Inferior parietal cortex (tissue), 1 donor: ENCODE measurements at regions not wholly inside any gene's neighbourhood (a gene's known extent, or its start where the extent isn't known, plus 50 kb on each side); places are given as distances from the start of the nearest gene placed in this dataset.
"Not testable (repeated sequence)": the region's sequence is repeated elsewhere in the genome, so short reads cannot be mapped to it uniquely, and the experiment has no call there.

Experiments used
- DNase-seq: peaks from one replicate; pipeline ENCODE4 v3.0.0-alpha.2; 2016; ENCODE audit errors: extremely low spot score

DNA sequence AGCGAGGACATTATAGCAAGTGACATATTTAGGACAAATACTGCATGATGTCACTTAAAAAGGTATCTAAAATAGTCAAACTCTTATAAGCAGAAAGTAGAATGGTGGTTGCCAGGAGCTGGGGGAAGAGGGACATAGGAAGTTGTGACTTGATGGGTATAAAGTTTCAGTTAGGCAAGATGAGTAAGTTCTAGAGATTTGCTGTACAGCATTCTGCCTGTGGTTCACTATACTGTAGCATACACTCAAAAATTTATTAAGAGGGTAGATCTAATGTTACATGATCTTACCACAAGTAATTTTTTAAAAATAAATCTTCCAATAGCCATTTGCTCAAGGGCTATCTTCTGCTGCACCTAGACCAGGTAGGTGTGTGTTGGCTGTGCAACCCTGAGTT, 78.1 kb upstream of the NPAS2 start:
- DNase-seq = no peak

DNA sequence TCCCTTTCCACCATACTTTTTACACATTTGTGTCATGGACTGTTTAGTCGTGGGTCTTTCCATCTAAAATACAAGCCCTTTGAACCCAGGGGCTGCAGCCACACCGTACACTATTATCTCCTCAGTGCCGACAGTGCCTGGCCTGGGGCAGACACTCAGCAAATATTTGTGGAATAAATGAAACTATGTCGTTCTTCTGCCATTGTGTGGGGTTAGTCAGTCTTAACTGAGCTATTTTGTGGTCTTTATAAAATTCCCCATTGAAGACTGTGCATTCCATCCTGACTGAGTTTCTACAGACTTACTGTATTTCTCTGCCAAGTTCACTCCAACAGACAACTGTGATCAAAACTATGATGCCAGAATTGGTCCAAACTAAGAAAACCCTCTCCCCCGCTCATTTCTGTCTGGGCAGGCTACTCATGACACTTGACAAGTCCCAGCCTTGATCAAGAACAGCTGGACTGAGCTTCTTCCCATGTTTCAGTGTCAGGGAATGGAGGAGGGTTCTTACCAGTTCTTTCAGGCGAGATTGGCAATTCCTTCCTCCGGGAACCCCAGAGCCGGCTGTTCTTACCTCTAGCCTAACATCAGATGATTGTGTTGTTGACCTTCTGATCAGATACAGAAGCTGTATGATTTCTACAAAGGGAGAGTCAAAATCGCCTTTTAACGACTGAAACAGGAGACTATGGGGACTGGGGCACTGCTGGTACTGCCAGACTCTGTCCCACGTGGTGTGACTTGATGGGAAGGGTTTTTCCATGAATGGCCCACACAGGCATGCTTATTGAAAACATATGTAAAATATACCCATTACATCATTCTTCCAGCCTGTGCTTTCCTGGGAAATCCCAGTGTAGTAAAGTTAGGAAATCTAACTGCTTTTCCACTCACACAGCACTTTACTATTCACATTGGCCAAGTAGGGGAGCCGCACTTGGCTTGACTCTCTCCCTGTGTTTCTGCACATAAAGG, 77.4 kb upstream of the NPAS2 start:
- DNase-seq = no peak

DNA sequence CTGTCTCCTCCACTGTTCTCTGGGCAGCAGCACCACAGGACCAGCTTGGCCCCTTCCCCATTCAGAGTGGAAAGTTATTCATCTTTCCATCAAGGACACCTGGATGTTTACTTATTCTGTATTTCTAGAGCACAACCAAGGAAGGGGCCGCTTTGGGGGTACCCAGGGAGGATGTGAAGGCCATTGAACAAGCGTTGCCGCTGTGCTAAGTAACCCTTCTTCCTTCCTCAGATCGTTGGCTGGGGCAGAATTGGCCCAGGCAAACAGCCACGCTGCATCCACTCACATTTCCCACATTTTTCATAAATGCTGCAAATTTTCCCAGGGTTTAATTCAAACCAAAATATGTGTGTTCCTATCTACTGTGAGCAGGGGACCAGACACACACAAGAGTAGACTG, 76.2 kb upstream of the NPAS2 start:
- no peak for DNase-seq

DNA sequence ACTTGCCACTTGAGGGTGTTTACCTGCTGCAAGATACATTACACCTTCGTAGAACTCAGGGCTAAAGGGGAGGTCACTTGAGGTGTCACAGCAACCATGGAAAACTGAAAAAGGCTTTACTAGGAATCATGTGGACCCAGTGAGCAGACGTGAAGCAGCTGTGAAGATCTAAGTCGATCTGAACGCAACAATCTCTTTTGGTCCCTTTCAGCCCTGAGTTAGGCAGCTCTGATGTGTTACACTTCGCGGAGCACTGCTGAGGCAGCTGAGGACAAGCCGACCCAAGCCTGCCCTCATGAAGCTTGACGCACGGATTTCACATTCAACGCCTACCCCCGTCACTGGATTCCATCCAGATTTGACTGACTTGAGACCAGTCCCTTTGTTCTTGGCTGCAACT, 75.8 kb upstream of the NPAS2 start:
- no peak for DNase-seq

DNA sequence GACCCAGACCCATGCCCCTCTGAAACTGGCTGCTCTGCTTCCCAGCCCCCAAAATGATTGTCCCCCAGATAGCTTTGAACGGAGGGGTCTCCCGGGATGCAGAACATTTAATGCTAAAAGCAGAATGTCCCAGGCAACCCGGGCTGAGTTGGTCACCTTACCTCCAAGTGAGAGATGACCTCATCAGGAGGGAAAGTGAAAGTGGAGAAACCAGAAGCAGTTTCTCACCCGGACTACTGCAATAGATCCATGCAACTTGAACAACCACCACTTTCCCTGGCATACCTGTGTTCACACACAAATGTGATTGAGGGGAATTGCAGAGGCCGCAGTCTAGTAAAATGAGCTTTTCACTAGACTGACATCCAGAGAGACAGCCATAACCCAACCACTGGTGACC, 75.3 kb upstream of the NPAS2 start:
- DNase-seq = no peak

DNA sequence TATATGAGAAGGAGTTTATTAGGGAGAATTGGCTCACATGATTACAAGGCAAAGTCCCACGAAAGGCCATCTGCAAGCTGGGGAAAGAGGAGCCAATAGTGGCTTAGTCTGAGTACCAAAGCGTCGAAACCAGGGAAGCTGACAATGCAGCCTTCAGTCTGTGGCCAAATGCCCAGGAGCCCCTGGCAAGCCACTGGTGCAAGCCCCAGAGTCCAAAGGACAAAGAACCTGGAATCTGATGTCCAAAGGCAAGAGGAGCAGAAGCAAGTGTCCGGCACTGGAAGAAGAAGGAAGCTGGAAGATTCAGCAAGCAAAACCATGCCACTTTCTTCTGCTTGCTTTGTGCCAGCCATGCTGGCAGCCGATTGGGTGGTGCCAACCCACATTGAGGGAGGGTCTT, 74.3 kb upstream of the NPAS2 start:
- no peak for DNase-seq

DNA sequence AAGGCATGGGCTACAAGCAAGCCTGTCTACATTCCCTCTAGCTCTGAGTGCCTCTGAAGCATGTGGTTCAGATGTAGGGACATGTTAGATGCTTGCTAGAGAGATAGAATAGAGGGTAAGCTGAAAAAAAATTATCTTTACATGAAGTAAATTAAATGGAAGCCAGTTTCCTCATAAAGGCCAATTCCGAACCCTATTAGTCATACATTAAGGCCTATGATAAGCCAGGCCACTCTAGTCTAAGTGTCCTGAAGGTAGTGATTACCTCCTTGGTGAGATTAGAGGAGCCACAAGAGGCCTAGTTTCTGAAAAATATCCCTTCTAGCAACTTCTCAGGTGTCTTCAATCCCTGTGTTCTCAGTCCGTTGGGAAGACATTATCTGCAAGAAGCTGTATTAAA, 72.4 kb upstream of the NPAS2 start:
- DNase-seq = no peak

DNA sequence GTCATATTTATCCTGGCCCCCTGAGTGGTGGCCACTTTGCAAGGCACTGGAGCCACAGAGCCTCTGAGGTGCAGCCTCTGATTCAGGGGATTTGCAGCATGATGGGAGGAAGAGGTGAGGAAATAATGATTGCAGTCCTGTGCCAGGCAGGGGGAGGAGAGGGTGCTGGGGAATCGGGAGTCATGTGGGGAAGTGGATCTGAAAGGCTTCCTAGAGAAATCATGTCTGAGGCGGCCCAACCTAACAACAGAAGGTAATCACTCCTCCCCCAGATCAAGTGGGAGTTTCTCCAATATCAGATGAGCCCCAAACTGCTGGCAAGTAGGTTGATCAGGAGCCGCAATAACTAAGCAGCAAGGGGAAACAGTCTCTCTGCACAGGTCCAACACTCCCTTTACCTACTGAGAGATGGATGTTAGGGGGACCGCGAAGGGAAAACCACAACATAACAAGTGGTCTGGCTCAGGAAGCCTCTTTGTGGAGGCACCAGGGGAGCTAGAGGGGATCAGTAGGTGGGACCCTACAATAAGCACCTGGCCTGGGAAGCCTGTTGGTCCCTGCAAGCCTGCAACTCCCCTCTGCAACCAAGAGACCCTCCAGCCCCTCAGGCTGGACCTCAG, 71.8 kb upstream of the NPAS2 start:
- DNase-seq = no peak

DNA sequence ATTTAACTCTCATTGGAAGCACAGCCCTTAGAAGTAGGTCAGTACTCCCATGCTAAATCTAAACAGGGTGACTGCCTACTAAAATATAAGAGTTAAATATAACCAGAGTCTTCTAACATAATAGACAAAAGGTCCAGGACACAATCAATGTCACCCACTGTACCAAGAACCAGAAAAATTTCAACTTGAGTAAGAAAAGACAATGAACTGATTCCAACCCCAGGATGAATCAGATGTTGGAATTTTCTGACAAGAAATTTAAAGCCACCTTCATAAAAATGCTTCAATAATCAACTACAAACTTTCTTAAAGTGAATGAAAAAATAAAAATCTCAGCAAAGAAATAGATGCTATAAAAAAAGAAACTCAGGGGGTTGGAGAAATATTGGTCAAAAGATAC, 71.3 kb upstream of the NPAS2 start:
- DNase-seq = no peak

DNA sequence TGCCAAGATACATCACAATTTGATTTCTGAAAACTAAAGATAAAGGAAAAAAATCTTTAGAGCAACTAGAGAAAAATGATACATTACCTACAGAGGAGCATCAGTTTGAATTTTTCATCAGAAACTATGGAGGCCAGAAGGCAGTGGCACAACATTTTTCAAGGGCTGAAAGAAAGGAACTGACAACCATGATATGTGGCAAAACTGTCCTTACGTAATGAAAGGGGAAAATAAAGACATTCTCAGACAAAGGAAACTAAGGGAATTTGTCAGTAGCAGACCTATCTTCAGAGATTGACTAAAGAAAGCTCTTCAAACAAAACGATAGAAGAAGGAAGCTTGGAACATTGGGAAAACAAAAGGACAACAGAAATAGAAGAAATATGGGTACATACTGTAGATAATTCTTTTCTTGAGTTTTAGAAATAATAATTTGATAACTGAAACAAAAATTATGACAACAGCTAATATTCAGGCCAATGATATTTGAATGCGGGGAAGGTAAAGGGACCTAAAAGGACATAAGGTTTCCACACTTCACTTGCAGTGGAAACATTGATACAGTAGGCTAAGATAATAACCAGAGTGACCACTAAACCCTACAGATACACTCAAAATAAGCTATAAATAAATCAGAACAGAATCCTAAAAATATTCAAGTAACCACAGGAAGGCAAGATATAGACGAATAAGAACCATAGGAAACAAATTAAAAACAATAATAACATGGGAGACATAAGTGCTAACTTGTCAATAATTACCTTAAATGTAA, 70.0 kb upstream of the NPAS2 start:
- DNase-seq = no peak

DNA sequence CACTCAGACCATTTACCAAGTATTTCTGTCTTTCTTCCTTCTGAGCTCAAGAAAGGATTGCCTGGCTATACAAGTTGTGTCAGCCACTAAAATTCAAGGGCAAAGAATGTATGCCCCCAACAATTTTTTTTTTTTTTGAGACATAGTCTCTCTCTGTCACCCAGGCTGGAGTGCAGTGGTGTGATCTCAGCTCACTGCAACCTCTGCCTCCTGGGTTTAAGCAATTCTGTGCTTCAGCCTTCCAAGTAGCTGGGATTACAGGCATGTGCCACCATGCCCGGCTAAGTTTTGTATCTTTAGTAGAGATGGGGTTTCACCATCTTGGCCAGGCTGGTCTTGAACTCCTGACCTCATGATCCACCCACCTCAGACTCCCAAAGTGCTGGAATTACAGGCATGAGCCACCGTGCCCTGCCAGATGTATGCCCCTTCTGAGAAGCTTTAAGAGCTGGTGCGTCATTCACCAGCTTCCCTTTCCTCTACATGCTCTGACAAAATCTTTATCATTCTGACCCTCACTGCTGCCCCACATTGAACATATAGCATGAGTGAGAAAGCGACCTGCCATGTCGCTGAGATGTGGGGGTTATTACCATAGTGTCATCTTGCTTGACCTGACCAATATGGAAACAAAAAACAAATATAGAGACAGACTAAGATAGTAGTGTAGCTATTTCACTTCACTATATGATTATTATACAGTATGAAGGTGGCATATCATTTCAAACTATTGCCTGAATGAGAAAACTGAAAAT, 67.9 kb upstream of the NPAS2 start:
- DNase-seq = not testable (repeated sequence)

DNA sequence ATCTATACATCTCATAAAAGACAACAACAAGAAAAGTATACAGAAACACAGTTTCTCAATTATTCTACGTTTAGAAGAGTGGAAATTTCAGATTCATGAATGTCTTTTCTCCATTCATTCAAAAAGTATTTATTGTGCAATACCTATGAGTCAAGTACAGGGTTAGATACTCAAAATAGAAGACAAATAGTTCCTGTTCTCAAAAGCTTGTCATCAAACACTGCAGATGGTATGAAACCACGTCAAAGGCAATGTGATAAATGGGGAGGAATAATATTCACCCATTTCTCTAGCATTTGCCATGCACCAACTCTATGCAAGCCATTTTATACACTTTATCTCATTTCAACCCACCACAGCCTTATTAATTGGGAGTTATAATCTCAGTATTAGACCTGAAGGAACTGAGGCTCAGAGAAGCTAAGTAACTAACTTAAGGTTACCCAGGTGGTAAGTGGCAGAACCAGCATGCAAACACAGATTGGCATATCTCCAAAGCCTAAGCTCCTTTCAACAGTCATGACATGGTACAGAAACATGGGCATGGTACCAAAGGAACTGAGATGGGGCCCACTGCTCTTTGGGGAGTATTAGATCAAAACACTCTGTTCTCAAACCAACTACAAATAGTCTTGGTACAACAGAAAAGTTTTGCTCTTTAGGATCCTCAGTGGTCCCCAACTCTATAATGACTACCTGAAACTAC, 67.2 kb upstream of the NPAS2 start:
- no peak for DNase-seq

DNA sequence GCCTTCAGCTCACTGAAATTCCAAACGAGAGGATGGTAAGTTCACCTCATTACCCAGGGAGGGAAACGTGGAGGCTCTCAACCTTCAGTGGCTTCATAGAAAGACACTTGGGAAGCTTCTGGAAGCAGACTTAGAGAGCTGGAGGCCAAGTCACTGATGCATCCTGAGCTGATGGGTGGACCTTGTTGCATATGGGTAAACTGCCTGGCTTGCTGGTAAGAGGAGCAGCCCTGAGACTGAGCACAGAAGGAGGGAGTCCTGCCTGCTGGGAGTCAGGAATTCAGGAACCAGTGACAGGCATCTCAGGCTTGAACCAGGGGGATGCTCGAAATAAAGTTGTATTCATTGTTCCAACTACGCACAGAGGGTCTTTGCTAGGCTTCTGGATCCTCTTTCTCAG, 66.5 kb upstream of the NPAS2 start:
- no peak for DNase-seq

DNA sequence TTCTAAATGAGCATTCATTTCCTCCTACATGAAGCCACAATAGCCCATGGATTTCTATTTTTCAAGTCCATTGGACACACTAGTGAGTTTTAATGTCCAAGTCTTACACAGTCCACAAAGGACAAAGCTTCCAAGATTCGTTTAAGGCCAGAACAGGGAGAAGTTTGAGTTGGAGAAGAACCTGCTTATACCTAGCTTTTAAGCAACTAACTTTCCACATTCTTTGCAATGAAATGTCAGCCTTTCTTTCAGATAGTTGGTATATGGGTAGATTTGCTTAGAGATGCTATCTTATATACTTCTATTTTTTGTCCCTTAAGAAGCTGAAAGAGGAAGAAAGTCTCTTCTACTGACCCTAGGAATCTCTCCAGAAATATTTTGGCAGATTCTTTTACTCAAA, 66.1 kb upstream of the NPAS2 start:
- DNase-seq = no peak

DNA sequence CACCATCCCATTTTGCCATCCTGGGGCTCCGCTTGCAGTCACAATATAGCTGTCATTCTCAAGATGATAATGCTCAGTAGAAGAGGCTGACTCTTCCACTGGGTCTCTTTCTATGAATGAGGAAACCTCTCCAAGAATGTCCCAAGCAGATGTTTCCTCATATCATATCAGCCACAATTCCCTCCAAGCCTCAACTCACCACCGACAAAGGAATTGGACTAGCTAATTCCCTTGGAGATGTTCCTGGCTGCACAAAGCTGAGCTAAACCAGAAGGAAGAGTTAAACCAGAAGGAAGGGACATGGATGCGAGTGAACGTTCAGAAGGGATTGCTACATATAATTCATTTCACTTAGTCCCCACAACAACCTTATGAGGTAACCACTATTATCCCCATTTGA, 65.0 kb upstream of the NPAS2 start:
- DNase-seq = no peak

DNA sequence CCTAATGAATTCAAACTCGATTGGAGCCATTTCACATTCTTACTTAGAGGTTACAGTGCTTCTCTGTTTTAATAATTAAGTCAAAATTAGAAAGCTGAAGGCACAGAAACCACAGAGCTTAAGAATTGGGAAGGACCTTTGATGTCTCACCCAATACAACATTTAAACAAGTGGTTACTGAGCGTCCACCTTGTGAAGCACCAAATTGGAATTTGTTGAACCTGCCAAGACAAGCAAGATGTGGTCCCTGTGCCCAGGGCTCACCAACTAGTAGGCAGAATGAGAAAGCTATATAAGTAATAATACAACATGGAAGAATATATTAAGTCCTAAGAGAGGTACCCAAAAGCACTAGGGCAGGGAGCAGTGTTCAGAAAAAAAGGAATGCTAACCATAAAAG, 64.5 kb upstream of the NPAS2 start:
- DNase-seq = no peak

DNA sequence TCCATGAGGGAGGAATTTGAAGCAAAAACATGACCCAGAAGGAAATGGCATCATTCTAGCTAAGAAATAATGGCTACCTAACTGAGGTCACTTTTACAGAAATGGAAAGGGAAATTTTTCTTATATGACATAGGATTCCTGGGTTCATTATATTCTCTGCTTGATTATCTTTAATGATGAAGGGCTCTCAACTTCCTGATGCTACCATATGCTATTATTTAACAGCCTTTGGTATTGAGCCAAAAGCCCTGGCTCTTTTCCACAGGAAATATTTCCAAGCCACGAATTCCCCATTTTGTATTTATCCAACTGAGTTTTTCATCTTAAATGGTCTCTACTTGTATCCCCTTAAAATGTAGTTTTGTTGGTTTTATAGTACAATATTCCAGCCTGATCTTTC, 63.2 kb upstream of the NPAS2 start:
- no peak for DNase-seq

DNA sequence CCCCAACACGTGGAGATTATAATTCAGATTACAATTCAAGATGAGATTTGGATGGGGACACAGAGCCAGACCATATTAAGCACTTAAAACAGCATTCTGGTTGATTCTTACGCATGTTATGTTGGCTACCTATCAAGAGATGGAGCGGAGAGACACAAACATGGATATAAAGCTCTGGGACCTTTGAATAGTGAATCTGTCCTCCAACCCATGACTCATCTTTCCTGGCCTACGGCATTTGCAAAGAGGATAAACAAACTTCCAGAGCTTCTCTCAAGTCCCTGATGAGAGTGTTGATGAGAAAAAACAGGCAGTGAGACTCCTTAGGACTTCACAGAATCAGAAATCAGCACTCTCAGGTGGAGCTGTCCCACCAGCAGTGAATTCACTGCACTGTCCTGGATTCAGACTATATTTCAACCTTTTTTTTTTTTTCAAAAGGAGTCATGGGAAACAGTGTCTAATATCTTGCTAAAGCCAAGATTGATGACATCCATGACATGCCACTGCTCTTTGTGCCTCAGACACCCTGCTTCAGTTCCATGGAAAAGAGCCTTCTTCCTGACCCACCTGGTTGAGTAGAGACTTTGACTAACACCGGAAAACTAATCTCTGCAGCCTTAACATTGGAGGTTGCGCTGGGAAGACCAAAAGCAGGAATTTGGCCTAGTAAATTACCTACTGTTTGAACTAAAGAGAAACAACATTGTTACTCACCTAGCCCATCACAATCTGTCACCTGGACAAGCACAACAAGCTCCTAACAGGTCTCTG, 62.1 kb upstream of the NPAS2 start:
- no peak for DNase-seq

DNA sequence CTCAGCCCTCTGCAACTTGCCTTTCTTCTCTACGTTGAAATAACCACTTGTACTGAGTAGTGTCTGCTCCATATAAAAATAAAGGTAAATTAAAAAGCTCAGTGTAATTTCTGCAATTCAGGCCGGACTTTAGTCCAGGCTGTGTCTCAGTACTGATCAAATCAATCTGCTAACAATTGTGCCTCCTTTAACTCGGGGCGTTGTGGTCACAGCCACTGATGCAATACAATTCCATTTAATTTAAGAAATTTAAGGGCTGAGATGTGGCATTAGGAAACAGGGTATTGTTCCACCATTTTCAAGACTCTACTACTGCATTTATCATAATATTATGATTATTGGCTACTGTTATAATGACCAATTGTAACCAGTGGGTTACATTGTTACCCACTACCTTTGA, 60.0 kb upstream of the NPAS2 start:
- no peak for DNase-seq

DNA sequence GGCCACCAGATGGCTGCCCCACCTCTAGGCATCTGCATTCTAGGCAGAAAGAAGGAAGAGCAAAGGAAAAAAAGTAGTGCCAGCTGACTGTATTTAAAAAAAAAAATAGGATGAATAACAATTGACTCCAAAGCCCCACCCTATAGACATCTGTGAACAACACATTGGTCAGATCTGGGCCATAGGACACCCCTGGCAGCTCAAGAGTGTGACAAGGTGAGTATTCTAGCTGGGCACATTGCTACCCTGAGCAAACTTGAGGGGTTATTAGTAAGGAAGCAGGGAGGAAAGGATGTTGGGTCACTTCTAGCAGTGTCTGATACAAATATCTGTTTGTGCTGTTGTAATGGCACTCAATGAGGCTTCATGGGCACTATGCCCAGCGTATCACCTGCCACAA, 58.6 kb upstream of the NPAS2 start:
- no peak for DNase-seq

DNA sequence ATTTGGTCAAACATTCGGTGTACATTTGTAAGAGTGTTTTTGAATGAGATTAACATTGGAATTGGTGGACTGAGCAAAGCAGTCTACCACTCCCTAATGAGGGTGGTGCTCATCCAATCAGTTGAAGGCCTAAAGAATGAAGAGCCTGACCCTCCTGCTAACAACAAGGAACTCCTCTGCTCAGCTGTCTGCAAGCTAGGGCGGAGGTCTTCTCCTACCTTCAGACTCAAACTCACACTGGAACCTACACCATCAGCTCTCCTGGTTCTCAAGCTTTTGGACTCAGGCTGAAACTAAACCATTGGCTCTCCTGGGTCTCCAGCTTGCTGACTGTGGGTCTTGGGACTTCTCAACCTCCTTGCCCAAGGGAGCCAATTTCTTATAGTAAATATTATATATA, 55.5 kb upstream of the NPAS2 start:
- no peak for DNase-seq
